ELR (cell line): ENCODE measurements at regions not wholly inside any gene's neighbourhood (a gene's known extent, or its start where the extent isn't known, plus 50 kb on each side); places are given as distances from the start of the nearest gene placed in this dataset.
A peak's percentile ranks its signal among the peaks of the same experiment; 100 is the strongest.
"Not testable (repeated sequence)": the region's sequence is repeated elsewhere in the genome, so short reads cannot be mapped to it uniquely, and the experiment has no call there.

Experiments
- DNase-seq: peaks from one replicate; pipeline ENCODE4 v3.0.0-alpha.2; 2015; ENCODE audit warnings: low read depth

GRCh38 chr12:90209029-90209428 is 500.4 kb upstream of the ATP2B1 start:
- no peak for DNase-seq

- not testable (repeated sequence) for DNase-seq
Measured at GRCh38 chr12:90208379-90208778, 499.7 kb upstream of the ATP2B1 start.

GRCh38 chr12:90207799-90208198 is 499.2 kb upstream of the ATP2B1 start:
- DNase-seq = no peak

GRCh38 chr12:90205165-90205564 is 496.5 kb upstream of the ATP2B1 start:
- DNase-seq = no peak

GRCh38 chr12:90203556-90203955 is 494.9 kb upstream of the ATP2B1 start:
- DNase-seq = no peak

GRCh38 chr12:90199006-90199405 is 490.4 kb upstream of the ATP2B1 start:
- DNase-seq = no peak

GRCh38 chr12:90193500-90193899 is 484.9 kb upstream of the ATP2B1 start:
- no peak for DNase-seq

- DNase-seq = no peak
Measured at GRCh38 chr12:90188857-90189256, 480.2 kb upstream of the ATP2B1 start.

GRCh38 chr12:90183201-90183600 is 474.6 kb upstream of the ATP2B1 start:
- DNase-seq = no peak

- DNase-seq = peak; percentile 10
Measured at GRCh38 chr12:90181216-90181615, 472.6 kb upstream of the ATP2B1 start.

- DNase-seq = no peak
Measured at GRCh38 chr12:90174956-90175355, 466.3 kb upstream of the ATP2B1 start.

- peak; percentile 18 for DNase-seq
Measured at GRCh38 chr12:90174198-90174510, 465.5 kb upstream of the ATP2B1 start.

GRCh38 chr12:90173499-90174197 is 465.0 kb upstream of the ATP2B1 start:
- DNase-seq = no peak

GRCh38 chr12:90172524-90172923 is 463.9 kb upstream of the ATP2B1 start:
- no peak for DNase-seq

- DNase-seq = no peak
Measured at GRCh38 chr12:90170740-90171139, 462.1 kb upstream of the ATP2B1 start.

GRCh38 chr12:90167518-90168208 is 459.0 kb upstream of the ATP2B1 start:
- DNase-seq = no peak

- DNase-seq = no peak
Measured at GRCh38 chr12:90166671-90167070, 458.0 kb upstream of the ATP2B1 start.

GRCh38 chr12:90166012-90166411 is 457.4 kb upstream of the ATP2B1 start:
- no peak for DNase-seq

GRCh38 chr12:90163975-90164374 is 455.3 kb upstream of the ATP2B1 start:
- peak; percentile 31 for DNase-seq

- DNase-seq = no peak
Measured at GRCh38 chr12:90153827-90154226, 445.2 kb upstream of the ATP2B1 start.

- DNase-seq = peak; percentile 50
Measured at GRCh38 chr12:90152897-90153624, 444.4 kb upstream of the ATP2B1 start.

GRCh38 chr12:90151491-90152015 is 442.9 kb upstream of the ATP2B1 start:
- no peak for DNase-seq

- DNase-seq = no peak
Measured at GRCh38 chr12:90149453-90149852, 440.8 kb upstream of the ATP2B1 start.
